Upper lobe of left lung (tissue), 6 donors: ENCODE measurements at regions not wholly inside any gene's neighbourhood (a gene's known extent, or its start where the extent isn't known, plus 50 kb on each side); places are given as distances from the start of the nearest gene placed in this dataset.
A peak's percentile ranks its signal among the peaks of the same experiment; 100 is the strongest.

Source experiments
- ATAC-seq, 2 donors: fragments of 200-7000 bp; cut with Tn5 transposase; one replicate each; pipeline ENCODE4 v1.9.1; 2022; ENCODE audit warnings: mild to moderate bottlenecking in 2 of 2, moderate library complexity in 2 of 2; ENCODE audit not compliant: low FRiP score in 2 of 2
- DNase-seq, 2 donors: peaks; one replicate each; pipeline ENCODE4 v3.0.0-alpha.2; 2019 to 2020
- H3K27ac ChIP-seq, 4 donors: fragments of 200-600 bp; sonication (generic); one replicate each; pipeline ENCODE4 v1.5.1; 2016 to 2019
- H3K27me3 ChIP-seq, 4 donors: fragments of 200-600 bp; sonication (generic); one replicate each; pipeline ENCODE4 v1.5.1; 2017 to 2019
- H3K36me3 ChIP-seq, 4 donors: fragments of 200-600 bp; sonication (generic); one replicate each; pipeline ENCODE4 v1.5.1; 2016 to 2019
- H3K4me1 ChIP-seq, 4 donors: fragments of 200-600 bp; sonication (generic); one replicate each; pipeline ENCODE4 v1.5.1; 2018 to 2019
- H3K4me3 ChIP-seq, 4 donors: fragments of 200-600 bp; sonication (generic); one replicate each; pipeline ENCODE4 v1.5.1; 2017 to 2019; ENCODE audit warnings: mild to moderate bottlenecking in 2 of 4, moderate library complexity in 1 of 4
- H3K9me3 ChIP-seq, 4 donors: fragments of 200-600 bp; sonication (generic); one replicate each; pipeline ENCODE4 v1.5.1; 2018 to 2019
- EP300 ChIP-seq, 4 donors: sonication (generic); formaldehyde crosslinking; IDR thresholded peaks; one replicate each; pipeline ENCODE4 v1.5.1; 2017; ENCODE audit warnings: antibody characterized with exemption in 4 of 4, control low read depth in 2 of 4
- POLR2A ChIP-seq, 4 donors: fragments of 450-650 bp; IDR thresholded peaks; one replicate each; pipeline ENCODE4 v1.5.1; 2016 to 2017; ENCODE audit warnings: antibody characterized with exemption in 4 of 4, mild to moderate bottlenecking in 2 of 4
- POLR2AphosphoS5 ChIP-seq, 2 donors: sonication (generic); formaldehyde crosslinking; IDR thresholded peaks; one replicate each; pipeline ENCODE4 v1.5.1; 2017; ENCODE audit warnings: antibody characterized with exemption in 2 of 2
- WGBS, 2 donors: methylation state at CpG; one replicate each; pipeline ENCODE4 v1.1.5; 2017 to 2018; 5-methylcytosine and 5-hydroxymethylcytosine counted together
- TF ChIP-seq, protein P1 (sequence below), 6 experiments: fragments of 450-650 bp in 4 of 6; fragments of 200-600 bp in 2 of 6; sonication (generic) in 2 of 6; IDR thresholded peaks; one replicate each; pipeline ENCODE4 v1.5.1; 2016 to 2019; ENCODE audit warnings: antibody characterized with exemption in 6 of 6
- donor health status: DM: no; HTN: no; CAD: no; lungs with moderate emphysema.
- donor health status: DM: no; HTN: yes; CAD: no; lungs with severe emphysema.

DNA sequence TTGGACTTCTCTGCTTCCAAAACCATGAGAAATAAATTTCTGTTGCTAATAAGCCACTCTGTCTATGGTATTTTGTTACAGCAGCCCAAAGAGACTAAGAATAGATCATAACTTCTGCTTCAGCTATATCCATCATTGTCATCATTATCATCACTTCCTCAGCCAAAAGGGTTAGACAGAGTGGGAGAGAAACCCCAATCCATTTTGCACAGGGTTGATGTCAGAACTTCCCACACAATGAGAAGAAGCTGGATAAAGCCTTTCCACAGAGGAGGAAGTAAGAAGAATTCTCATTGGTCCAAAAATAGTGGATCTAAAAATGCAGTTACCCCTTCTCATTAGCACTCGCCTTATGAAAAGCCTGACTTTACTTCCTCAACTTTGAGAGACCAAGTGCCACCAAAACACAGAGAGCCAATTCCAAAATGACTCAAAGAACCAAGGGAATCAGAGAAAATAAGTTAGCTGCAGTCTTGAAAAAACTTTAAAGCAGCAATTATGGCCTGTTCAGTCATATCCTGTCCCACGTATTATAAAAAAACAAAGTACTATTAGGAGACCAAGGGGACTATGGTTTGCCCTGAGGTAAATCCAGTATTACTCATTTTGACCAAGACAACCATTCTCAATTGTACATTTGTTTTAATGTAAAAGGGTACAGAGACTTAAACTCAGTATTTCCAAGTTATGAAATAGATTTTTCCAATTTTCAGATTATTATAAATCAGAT lies 80.2 kb downstream of the WNT5A start:
- no peak for ATAC-seq
- 82 to 91% methylated on average over 2 of the region's 2 CpGs for WGBS, 2 donors
- TF ChIP-seq POLR2AphosphoS5 (IDR thresholded peaks at IDR 0.05): no peak
- TF ChIP-seq, protein P1, sequence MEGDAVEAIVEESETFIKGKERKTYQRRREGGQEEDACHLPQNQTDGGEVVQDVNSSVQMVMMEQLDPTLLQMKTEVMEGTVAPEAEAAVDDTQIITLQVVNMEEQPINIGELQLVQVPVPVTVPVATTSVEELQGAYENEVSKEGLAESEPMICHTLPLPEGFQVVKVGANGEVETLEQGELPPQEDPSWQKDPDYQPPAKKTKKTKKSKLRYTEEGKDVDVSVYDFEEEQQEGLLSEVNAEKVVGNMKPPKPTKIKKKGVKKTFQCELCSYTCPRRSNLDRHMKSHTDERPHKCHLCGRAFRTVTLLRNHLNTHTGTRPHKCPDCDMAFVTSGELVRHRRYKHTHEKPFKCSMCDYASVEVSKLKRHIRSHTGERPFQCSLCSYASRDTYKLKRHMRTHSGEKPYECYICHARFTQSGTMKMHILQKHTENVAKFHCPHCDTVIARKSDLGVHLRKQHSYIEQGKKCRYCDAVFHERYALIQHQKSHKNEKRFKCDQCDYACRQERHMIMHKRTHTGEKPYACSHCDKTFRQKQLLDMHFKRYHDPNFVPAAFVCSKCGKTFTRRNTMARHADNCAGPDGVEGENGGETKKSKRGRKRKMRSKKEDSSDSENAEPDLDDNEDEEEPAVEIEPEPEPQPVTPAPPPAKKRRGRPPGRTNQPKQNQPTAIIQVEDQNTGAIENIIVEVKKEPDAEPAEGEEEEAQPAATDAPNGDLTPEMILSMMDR (IDR thresholded peaks at IDR 0.05): no peak
- TF ChIP-seq POLR2A (IDR thresholded peaks at IDR 0.05): no peak
- no peak for TF ChIP-seq EP300 (IDR thresholded peaks at IDR 0.05)

DNA sequence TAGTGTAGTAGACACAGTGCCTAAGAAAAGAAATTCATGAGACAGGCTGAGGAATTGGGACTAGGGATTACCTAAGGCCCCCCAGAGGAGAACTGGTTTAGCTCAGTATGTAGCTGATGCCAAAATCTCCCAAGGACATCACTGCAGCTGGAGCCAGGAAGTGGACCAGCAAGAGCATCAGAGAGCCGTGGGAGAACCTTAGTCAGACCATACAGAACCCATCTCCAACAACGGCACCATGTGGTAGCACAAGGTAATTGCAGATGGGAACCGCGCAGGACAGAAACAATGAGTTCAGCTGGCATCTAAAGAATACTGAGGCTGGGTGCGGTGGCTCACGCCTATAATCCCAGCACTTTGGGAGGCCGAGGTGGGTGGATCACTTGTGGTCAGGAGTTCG lies 81.7 kb downstream of the WNT5A start:
- Histone ChIP-seq H3K4me3 (no peak overlapping the region), H3K27ac (no peak overlapping the region), H3K4me1 (no peaks in the 10 kb centered on the region), H3K27me3 (no peaks in the 10 kb centered on the region), H3K9me3 (no peaks in the 10 kb centered on the region), H3K36me3 (no peaks in the 10 kb centered on the region)
- 50 to 54% methylated on average over 1 to 8 of the region's 8 CpGs for WGBS, 2 donors
- no peak for DNase-seq
- TF ChIP-seq, protein P1 (IDR thresholded peaks at IDR 0.05): peak in 2 of 6 experiments; percentile 22 to 32
- TF ChIP-seq POLR2AphosphoS5 (IDR thresholded peaks at IDR 0.05) (no peak), EP300 (IDR thresholded peaks at IDR 0.05) (no peak), POLR2A (IDR thresholded peaks at IDR 0.05) (no peak)
- peak in 1 of 2 donors; percentile 35 for ATAC-seq

More for the DNA sequence above, 80.2 kb downstream of the WNT5A start:
- no peak overlapping the region for H3K27ac ChIP-seq
- H3K27me3 ChIP-seq: no peaks in the 10 kb centered on the region
- H3K4me3 ChIP-seq: no peak overlapping the region
- no peaks in the 10 kb centered on the region for H3K36me3 ChIP-seq
- no peaks in the 10 kb centered on the region for H3K4me1 ChIP-seq
- no peaks in the 10 kb centered on the region for H3K9me3 ChIP-seq
- no peak for DNase-seq

DNA sequence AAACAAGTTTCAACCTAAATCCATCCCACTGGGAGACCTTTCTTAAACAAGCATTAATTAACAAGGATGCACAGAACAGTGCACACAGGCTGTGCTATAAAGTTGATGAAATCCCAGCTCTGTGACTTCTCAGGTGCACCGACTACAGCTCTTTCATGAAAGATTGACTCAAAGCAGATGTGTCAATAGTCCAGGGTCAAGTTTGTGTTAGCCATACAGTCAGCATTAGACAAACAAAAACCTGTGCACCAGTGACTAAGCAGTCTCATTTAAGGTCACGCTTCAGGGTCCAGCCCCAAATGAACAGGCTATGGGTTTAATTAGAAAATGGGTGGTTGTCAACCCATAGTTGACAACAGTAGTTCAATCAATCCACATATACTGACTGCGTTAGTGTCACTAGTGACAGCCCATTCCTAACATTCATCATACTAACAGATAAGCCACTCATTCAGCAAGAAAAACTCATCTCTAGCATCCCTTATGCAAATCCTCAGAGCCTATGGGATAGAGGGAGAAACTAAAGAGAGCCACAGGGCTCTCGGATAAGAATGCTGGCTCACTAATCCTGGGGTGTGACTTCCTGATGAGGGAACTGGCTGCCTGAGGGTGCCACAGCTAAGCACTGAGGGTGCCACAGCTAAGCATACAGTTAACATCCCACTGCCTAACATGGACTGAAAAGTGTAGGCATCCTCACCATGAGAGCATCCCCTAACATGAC lies 84.1 kb downstream of the WNT5A start:
- Histone ChIP-seq H3K9me3 (no peaks in the 10 kb centered on the region), H3K4me1 (no peaks in the 10 kb centered on the region), H3K36me3 (no peaks in the 10 kb centered on the region), H3K27ac (no peak overlapping the region), H3K27me3 (no peaks in the 10 kb centered on the region), H3K4me3 (no peak overlapping the region)
- ATAC-seq (no peak), DNase-seq (no peak)
- 70 to 75% methylated on average over 4 of the region's 4 CpGs for WGBS, 2 donors
- TF ChIP-seq, protein P1 (IDR thresholded peaks at IDR 0.05): no peak
- TF ChIP-seq POLR2AphosphoS5 (IDR thresholded peaks at IDR 0.05) (no peak), EP300 (IDR thresholded peaks at IDR 0.05) (no peak), POLR2A (IDR thresholded peaks at IDR 0.05) (no peak)

DNA sequence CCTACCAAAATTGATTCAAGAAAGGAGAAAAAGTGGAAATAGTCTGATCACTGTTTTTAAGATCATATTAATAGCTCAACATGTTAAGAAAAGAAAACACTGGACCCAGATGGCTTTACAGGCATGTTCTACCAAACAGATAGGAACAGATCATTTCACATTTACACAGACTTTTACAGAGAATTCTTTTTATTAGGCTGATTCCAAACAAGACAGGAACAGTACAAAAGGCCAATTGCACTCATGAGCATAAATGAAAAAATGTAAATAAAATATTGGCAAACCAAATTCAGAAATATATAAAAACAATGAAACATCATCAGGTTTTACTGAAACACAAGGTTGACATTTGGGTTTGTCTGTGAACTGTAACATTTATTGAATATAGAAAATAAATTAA lies 106.5 kb downstream of the WNT5A start:
- Histone ChIP-seq H3K4me1 (no peaks in the 10 kb centered on the region), H3K27me3 (no peaks in the 10 kb centered on the region), H3K9me3 (no peaks in the 10 kb centered on the region), H3K27ac (no peak overlapping the region), H3K4me3 (no peak overlapping the region), H3K36me3 (no peaks in the 10 kb centered on the region)
- DNase-seq (no peak), ATAC-seq (no peak)
- TF ChIP-seq POLR2A (IDR thresholded peaks at IDR 0.05) (no peak), EP300 (IDR thresholded peaks at IDR 0.05) (no peak), POLR2AphosphoS5 (IDR thresholded peaks at IDR 0.05) (no peak)
- TF ChIP-seq, protein P1 (IDR thresholded peaks at IDR 0.05): no peak
